ENCODE measurements at regions not wholly inside any gene's neighbourhood (a gene's known extent, or its start where the extent isn't known, plus 50 kb on each side); places are given as distances from the start of the nearest gene placed in this dataset.
"Not testable (repeated sequence)": the region's sequence is repeated elsewhere in the genome, so short reads cannot be mapped to it uniquely, and the experiment has no call there.

- no peak for TF ChIP-seq POLR2A (IDR thresholded peaks at IDR 0.05; ENCODE audit: low read depth, low read length)
- FAIRE-seq (no peak), DNase-seq (ENCODE audit: insufficient read length, low spot score) (no peak)
These were observed 74.8 kb upstream of the LRRN2 start for GRCh38 chr1:204760350-204760749.

- no peak for TF ChIP-seq POLR2A (IDR thresholded peaks at IDR 0.05; ENCODE audit: low read depth, low read length)
- no peak for FAIRE-seq
These were observed 75.2 kb upstream of the LRRN2 start for GRCh38 chr1:204760757-204761156.

DNA sequence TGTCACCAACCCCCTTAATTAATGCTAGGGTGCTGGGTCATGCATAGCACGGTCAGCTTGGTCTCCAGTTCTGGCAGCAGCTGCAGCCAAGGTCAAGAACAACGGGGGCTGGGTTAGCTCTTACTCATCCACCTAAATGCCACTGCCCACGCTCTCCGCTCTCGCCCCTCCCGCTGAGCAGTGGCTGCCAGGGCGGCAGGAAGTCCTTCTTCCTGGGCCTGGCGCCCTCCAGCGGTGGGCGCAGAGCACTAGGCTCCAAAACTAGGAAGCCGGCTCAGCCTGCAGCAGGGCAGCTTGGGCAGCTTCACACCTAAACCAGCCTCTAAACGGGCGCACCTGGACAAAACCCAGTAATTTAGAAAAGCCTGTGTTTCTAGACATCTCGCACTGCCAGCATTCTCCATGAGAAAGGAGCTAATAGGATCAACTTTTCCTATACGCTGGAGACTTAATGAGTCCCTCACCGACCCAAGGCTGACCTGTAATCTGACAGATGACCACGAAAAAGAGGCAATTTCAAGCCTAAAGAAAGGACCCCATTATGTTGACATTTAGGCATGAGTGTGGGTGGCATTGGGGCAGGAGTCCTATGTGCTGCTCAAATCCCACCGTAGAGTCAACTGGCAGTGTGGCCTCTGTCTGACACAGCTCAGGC, 78.4 kb upstream of the LRRN2 start:
- no peak for FAIRE-seq
- TF ChIP-seq POLR2A (IDR thresholded peaks at IDR 0.05; ENCODE audit: low read depth, low read length) = no peak

More at GRCh38 chr1:204760757-204761156, 75.2 kb upstream of the LRRN2 start:
- DNase-seq (ENCODE audit: insufficient read length, low spot score) = no peak

DNA sequence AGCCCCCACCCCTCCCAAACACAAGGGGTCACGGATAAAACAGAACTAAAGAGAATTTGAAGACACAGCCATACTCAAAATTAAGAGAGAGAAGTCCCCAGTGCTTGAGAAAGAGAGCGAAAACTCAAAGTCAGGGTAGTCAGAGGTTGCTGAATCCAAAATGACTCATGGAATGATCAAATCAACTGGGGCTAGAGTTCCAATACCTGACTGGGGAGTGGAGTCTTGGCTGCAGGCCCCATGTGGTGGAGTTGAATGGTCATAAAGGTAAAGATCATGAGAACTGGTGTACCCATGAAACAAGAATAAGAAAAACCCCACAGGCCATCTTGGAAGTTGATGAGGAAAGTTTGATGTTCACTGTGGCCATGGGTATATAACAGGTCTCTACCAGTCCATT, 84.5 kb upstream of the LRRN2 start:
- no peak for TF ChIP-seq POLR2A (IDR thresholded peaks at IDR 0.05; ENCODE audit: low read depth, low read length)
- FAIRE-seq (no peak), DNase-seq (ENCODE audit: insufficient read length, low spot score) (no peak)

More for the DNA sequence above, 78.4 kb upstream of the LRRN2 start:
- peak; percentile 71 for DNase-seq (ENCODE audit: insufficient read length, low spot score)

DNA sequence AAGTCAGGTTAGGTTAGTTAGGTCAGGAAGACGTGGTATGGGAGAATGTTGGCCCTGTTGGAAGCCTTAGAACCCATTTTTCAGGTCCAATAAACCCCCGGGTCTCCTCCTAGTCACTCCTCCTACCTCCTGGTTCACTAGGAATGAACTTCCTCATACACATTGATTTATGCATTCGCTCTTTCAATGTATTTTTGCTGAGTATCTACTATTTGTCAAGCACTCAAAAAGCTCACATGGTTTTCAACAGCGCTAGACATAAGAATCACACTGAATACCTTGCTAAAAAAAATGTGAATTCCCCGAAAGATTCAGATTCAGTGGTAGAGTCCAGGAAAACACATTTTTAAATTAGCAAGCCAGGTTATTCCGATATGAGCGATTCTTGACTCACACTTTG, 85.8 kb upstream of the LRRN2 start:
- DNase-seq (ENCODE audit: insufficient read length, low spot score) = no peak
- TF ChIP-seq POLR2A (IDR thresholded peaks at IDR 0.05; ENCODE audit: low read depth, low read length) = no peak
- no peak for FAIRE-seq

- TF ChIP-seq POLR2A (IDR thresholded peaks at IDR 0.05; ENCODE audit: low read depth, low read length) = no peak
- no peak for FAIRE-seq
- DNase-seq (ENCODE audit: insufficient read length, low spot score) = no peak
These were observed 87.7 kb upstream of the LRRN2 start for GRCh38 chr1:204773246-204773645.

DNA sequence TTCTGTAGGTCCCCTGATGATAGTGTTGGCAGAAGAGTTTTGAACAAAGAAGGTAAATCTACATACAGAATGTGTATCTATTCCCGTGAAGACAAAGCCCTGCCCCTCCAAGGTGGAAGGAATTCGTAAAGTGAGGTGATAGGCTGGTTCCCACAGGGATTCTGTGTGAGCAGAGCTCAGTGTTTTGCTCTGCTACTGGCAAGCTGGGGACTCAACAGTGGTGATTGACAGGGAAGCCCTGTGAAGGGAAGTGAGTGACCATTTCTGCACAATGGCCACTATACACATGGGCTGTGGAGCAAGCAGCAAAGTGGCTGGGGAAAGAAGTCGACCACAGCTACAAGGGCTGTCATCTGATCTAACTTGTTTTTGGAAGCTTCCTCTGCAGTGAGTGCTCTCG, 90.0 kb upstream of the LRRN2 start:
- no peak for FAIRE-seq
- no peak for TF ChIP-seq POLR2A (IDR thresholded peaks at IDR 0.05; ENCODE audit: low read depth, low read length)
- no peak for DNase-seq (ENCODE audit: insufficient read length, low spot score)

DNA sequence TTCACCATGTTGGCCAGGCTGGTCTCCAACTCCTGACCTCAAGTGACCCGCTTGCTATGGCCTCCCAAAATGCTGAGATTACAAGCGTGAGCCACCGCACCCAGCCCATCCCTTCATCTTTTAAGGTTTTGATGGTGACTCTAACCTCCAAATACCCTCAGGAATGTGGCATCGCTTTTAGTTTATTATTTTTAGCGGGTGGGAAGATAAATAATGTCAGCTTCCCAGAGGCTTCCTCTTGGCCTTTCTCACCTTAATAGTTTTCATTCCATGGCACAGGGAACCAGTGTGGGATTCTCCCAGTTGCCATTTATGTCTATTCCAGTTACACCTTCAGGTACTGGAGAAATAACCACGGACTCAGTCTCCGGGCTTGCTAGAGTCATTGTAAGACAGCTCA, 92.1 kb upstream of the LRRN2 start:
- no peak for DNase-seq (ENCODE audit: insufficient read length, low spot score)
- no peak for FAIRE-seq
- TF ChIP-seq POLR2A (IDR thresholded peaks at IDR 0.05; ENCODE audit: low read depth, low read length) = no peak

DNA sequence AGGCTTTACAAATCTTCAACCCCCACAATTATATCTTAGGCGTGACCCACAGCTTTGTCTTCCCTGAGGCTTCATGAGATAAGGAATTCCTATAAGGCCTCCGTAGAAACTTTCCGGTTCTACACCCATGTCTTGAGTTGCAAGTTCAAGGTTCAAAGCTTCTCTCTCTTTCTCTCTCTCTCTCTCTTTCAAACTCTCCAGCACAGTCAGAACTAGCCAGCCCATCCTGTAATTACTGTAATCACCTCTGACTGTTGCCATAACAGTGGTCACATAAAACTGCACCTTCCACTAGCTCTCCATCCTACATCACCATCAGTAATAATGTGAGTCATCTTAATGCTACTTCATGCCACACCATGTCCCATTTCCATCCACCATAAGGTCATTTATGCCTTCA, 90.0 kb upstream of the NFASC start:
- no peak for FAIRE-seq
- no peak for TF ChIP-seq POLR2A (IDR thresholded peaks at IDR 0.05; ENCODE audit: low read depth, low read length)

DNA sequence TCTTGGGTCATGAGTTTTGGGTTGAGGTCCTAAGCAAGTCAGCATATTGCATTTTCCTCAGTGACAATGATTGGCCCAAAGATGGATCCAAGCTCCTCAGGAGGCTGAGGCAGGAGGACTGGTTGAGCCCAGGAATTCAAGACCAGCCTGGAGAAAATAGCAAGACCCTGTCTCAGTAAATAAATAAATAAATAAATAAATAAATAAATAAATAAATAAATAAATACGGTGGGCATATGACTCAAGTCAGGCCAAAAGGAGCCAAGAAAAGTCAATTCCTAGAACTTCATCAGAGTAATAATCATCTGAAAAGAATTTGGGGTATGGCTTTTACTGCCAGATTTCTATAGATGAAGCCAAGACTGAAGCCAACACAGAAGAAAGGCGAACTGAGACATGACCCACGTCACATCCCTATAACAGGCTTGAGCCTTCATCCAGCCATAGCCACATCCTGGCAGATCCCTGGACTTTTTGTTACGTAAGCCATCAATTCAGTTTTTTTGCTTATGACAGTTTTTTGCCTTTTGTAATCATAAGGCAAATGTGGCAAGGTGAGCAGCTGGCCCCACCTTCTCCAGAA, 88.5 kb upstream of the NFASC start:
- TF ChIP-seq POLR2A (IDR thresholded peaks at IDR 0.05; ENCODE audit: low read depth, low read length) = no peak
- FAIRE-seq (no peak), DNase-seq (ENCODE audit: insufficient read length, low spot score) (no peak)

More for the DNA sequence above, 90.0 kb upstream of the NFASC start:
- DNase-seq (ENCODE audit: insufficient read length, low spot score) = no peak

- not testable (repeated sequence) for DNase-seq (ENCODE audit: insufficient read length, low spot score); FAIRE-seq
These were observed 85.6 kb upstream of the NFASC start for GRCh38 chr1:204785023-204785422.

GRCh38 chr1:204788470-204788869, 82.2 kb upstream of the NFASC start:
- DNase-seq (ENCODE audit: insufficient read length, low spot score) (no peak), FAIRE-seq (no peak)

GRCh38 chr1:204791453-204792353, 79.0 kb upstream of the NFASC start:
- no peak for TF ChIP-seq POLR2A (IDR thresholded peaks at IDR 0.05; ENCODE audit: low read depth, low read length)
- FAIRE-seq (no peak), DNase-seq (ENCODE audit: insufficient read length, low spot score) (peak; percentile 70)

More at GRCh38 chr1:204788470-204788869, 82.2 kb upstream of the NFASC start:
- no peak for TF ChIP-seq POLR2A (IDR thresholded peaks at IDR 0.05; ENCODE audit: low read depth, low read length)

DNA sequence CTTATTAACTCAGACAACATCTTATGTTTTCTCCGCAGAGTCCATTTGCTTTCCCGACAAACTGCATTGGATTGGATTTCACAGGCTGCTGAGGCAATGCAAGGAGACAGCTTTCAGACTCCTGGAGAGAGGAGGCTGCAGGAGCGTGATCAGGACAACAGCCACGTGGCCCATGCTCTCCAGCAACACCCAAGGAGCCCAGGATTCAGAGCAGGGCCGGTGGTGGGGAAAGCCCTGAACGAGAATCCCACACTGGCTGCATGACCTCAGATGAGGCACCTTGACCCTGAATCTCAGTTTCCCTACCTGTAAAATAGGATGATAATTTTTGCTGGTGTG, 78.3 kb upstream of the NFASC start:
- FAIRE-seq (no peak), DNase-seq (ENCODE audit: insufficient read length, low spot score) (no peak)
- no peak for TF ChIP-seq POLR2A (IDR thresholded peaks at IDR 0.05; ENCODE audit: low read depth, low read length)

All from H54 (cell line).